ENCODE measurements at regions not wholly inside any gene's neighbourhood (a gene's known extent, or its start where the extent isn't known, plus 50 kb on each side); places are given as distances from the start of the nearest gene placed in this dataset.

DNA sequence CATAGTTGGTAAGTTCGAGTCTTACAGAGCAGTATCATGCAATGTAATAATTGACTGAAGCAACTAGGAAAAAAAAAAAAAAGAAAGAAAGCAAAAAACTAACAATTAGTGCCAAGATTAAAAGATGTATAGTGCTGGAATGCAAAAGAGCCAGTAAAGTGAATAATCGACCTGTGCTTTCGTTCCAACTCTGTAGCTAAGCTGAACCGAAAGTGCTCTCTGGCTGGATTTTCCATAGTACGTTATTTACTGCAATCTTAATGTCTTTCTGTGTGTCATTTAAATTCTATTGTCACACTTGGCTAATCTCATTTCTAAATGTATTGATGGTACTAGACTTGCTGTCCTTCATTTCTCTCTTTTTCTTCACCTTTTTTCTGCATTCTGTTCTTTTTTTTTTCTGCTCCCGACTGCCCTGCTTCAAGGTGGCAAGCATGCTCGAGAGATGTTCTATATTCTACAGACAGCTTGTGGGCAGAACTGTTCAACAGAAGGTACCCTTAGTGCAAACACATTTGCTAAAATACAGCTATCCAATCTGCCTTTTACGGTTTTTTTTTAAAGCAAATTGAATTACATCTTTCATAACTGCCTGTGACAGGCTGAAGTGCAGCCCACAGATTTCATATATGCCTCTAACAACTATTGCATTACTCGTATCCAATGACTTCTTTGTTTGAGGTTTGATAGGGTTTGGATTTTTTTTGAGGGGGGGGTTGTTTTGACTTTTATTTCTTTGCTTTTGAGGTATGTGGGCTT, 204.2 kb upstream of the MTNR1B start:
- Mint-ChIP-seq H3K27ac (ENCODE audit: unreplicated experiment) (no peak overlapping the region), H3K4me1 (ENCODE audit: low read depth) (peaks cover 14% of the 10 kb centered on the region)
- no peak for TF ChIP-seq CTCF (IDR thresholded peaks at IDR 0.05)

DNA sequence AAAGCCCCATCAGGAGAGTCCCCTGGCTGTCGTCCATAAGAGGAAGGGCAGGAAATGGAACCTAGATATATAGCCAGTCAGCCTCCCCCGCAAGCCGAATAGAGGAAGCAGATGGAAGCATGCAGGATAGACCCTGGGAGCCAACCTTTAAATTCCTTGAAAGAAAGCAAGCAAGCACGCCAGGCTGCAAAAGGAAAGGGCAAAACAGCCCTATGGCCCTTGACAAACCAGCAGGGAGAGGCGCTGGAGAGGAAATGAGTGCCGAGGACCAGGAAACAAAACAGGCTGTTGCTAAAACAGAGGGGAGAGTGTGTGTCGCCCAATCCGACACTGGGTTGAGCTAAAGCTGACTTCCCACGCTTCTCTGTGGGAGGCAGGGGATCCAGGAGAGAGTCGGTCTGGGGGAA, 203.5 kb upstream of the MTNR1B start:
- no peaks in the 10 kb centered on the region for H3K27me3 Mint-ChIP-seq (ENCODE audit: low read depth)
- peak overlapping the region; percentile 43 for H3K27ac Mint-ChIP-seq (ENCODE audit: unreplicated experiment)
- H3K36me3 Mint-ChIP-seq (ENCODE audit: low read depth): peaks cover 2% of the 10 kb centered on the region
- H3K4me3 Mint-ChIP-seq (ENCODE audit: unreplicated experiment): peak overlapping the region; percentile 49
- peaks cover 14% of the 10 kb centered on the region for H3K4me1 Mint-ChIP-seq (ENCODE audit: low read depth)
- H3K9me3 Mint-ChIP-seq (ENCODE audit: low read depth): no peaks in the 10 kb centered on the region
- no peak for DNase-seq (ENCODE audit: low spot score)
- no peak for TF ChIP-seq CTCF (IDR thresholded peaks at IDR 0.05)

More for the DNA sequence above, 204.2 kb upstream of the MTNR1B start:
- Mint-ChIP-seq H3K9me3 (ENCODE audit: low read depth) (no peaks in the 10 kb centered on the region), H3K27me3 (ENCODE audit: low read depth) (no peaks in the 10 kb centered on the region), H3K4me3 (ENCODE audit: unreplicated experiment) (no peak overlapping the region), H3K36me3 (ENCODE audit: low read depth) (peaks cover 2% of the 10 kb centered on the region)
- DNase-seq (ENCODE audit: low spot score): no peak

- no peak for TF ChIP-seq CTCF (IDR thresholded peaks at IDR 0.05)
- Mint-ChIP-seq H3K9me3 (ENCODE audit: low read depth) (no peaks in the 10 kb centered on the region), H3K4me3 (ENCODE audit: unreplicated experiment) (no peak overlapping the region), H3K36me3 (ENCODE audit: low read depth) (peaks cover 2% of the 10 kb centered on the region), H3K4me1 (ENCODE audit: low read depth) (peaks cover 16% of the 10 kb centered on the region), H3K27ac (ENCODE audit: unreplicated experiment) (no peak overlapping the region), H3K27me3 (ENCODE audit: low read depth) (no peaks in the 10 kb centered on the region)
- no peak for DNase-seq (ENCODE audit: low spot score)
Measured at GRCh38 chr11:92766698-92767097, 202.8 kb upstream of the MTNR1B start.

GRCh38 chr11:92767416-92767815, 202.0 kb upstream of the MTNR1B start:
- no peak overlapping the region for H3K4me3 Mint-ChIP-seq (ENCODE audit: unreplicated experiment)
- H3K4me1 Mint-ChIP-seq (ENCODE audit: low read depth): peaks cover 17% of the 10 kb centered on the region
- no peaks in the 10 kb centered on the region for H3K27me3 Mint-ChIP-seq (ENCODE audit: low read depth)
- DNase-seq (ENCODE audit: low spot score): no peak
- TF ChIP-seq CTCF (IDR thresholded peaks at IDR 0.05): no peak
- no peak overlapping the region for H3K27ac Mint-ChIP-seq (ENCODE audit: unreplicated experiment)
- no peaks in the 10 kb centered on the region for H3K36me3 Mint-ChIP-seq (ENCODE audit: low read depth)
- H3K9me3 Mint-ChIP-seq (ENCODE audit: low read depth): no peaks in the 10 kb centered on the region

DNA sequence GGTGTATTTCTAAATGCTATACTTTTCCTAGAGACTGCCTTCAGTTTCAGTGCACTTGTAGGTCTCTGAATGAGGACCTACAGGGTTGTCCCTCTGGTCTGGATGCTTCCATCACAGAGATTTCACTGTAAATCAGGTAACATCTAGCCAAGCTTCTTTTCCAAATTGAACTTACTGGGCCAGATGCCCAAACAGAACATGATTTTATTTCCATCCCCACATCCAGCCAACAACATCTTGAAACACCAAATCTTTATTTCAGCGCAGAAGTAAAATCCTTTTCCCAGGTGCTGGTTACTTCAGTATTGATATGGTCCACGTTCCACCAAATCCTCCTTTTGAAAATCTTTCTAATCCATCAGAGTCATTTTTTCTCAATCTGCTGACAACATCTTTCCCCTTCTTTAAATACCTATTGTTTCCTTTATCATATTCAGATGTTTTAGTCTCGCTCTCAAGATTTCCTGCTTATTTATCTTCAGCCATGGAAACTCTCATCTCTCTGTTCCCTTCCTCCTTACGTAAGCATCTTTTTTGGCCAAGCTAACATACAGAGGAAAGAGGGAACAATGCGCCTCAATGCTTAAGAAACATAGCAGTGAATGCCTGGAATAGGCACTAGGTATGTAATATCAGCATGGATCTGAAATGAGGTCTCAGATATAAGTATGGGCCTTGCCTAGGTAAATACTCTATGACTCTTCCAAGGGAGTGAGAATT, 201.2 kb upstream of the MTNR1B start:
- no peak for TF ChIP-seq CTCF (IDR thresholded peaks at IDR 0.05)

More for the DNA sequence above, 201.2 kb upstream of the MTNR1B start:
- H3K4me1 Mint-ChIP-seq (ENCODE audit: low read depth): peaks cover 17% of the 10 kb centered on the region
- no peaks in the 10 kb centered on the region for H3K36me3 Mint-ChIP-seq (ENCODE audit: low read depth)
- H3K9me3 Mint-ChIP-seq (ENCODE audit: low read depth): no peaks in the 10 kb centered on the region
- no peak overlapping the region for H3K27ac Mint-ChIP-seq (ENCODE audit: unreplicated experiment)
- no peaks in the 10 kb centered on the region for H3K27me3 Mint-ChIP-seq (ENCODE audit: low read depth)
- DNase-seq (ENCODE audit: low spot score): no peak
- H3K4me3 Mint-ChIP-seq (ENCODE audit: unreplicated experiment): no peak overlapping the region
